ENCODE measurements at regions not wholly inside any gene's neighbourhood (a gene's known extent, or its start where the extent isn't known, plus 50 kb on each side); places are given as distances from the start of the nearest gene placed in this dataset.

GRCh38 chr11:95385577-95385976 lies 154.6 kb upstream of the SESN3 start:
- H3K4me2 ChIP-seq = no peak overlapping the region
- no peak overlapping the region for H2AFZ ChIP-seq
- H3K36me3 ChIP-seq (replicated peaks; ENCODE audit: insufficient read depth, low read depth) = no peaks in the 10 kb centered on the region
- H3K27me3 ChIP-seq = no peaks in the 10 kb centered on the region
- H3K27ac ChIP-seq = no peak overlapping the region
- TF ChIP-seq EZH2 (IDR thresholded peaks at IDR 0.05; ENCODE audit: borderline replicate concordance) (no peak), CTCF (IDR thresholded peaks at IDR 0.05; ENCODE audit: poor library complexity) (no peak), EZH2phosphoT487 (IDR thresholded peaks at IDR 0.05; ENCODE audit: low read depth, severe bottlenecking, unreplicated experiment) (no peak)
- DNase-seq (ENCODE audit: low spot score) = no peak
- H4K20me1 ChIP-seq (ENCODE audit: insufficient read depth, poor library complexity, severe bottlenecking) = no peaks in the 10 kb centered on the region
- H3K9me2 ChIP-seq (replicated peaks; ENCODE audit: insufficient read depth) = no peaks in the 10 kb centered on the region
- no peaks in the 10 kb centered on the region for H3K9me3 ChIP-seq (ENCODE audit: low read depth)
- no peaks in the 10 kb centered on the region for H3K79me2 ChIP-seq
- no peak overlapping the region for H3K4me3 ChIP-seq
- peaks cover 3% of the 10 kb centered on the region for H3K4me1 ChIP-seq (ENCODE audit: insufficient read depth)

- Histone ChIP-seq H4K20me1 (ENCODE audit: insufficient read depth, poor library complexity, severe bottlenecking) (no peaks in the 10 kb centered on the region), H2AFZ (no peak overlapping the region), H3K27ac (no peak overlapping the region), H3K36me3 (replicated peaks; ENCODE audit: insufficient read depth, low read depth) (no peaks in the 10 kb centered on the region), H3K4me2 (no peak overlapping the region), H3K4me3 (no peak overlapping the region), H3K27me3 (no peaks in the 10 kb centered on the region), H3K79me2 (no peaks in the 10 kb centered on the region), H3K9me3 (ENCODE audit: low read depth) (no peaks in the 10 kb centered on the region), H3K4me1 (ENCODE audit: insufficient read depth) (no peaks in the 10 kb centered on the region), H3K9me2 (replicated peaks; ENCODE audit: insufficient read depth) (no peaks in the 10 kb centered on the region)
- no peak for TF ChIP-seq CTCF (IDR thresholded peaks at IDR 0.05; ENCODE audit: poor library complexity)
- no peak for TF ChIP-seq EZH2 (IDR thresholded peaks at IDR 0.05; ENCODE audit: borderline replicate concordance)
- TF ChIP-seq EZH2phosphoT487 (IDR thresholded peaks at IDR 0.05; ENCODE audit: low read depth, severe bottlenecking, unreplicated experiment) = no peak
- no peak for DNase-seq (ENCODE audit: low spot score)
Measured at GRCh38 chr11:95379479-95379878, 148.5 kb upstream of the SESN3 start.

- Histone ChIP-seq H3K27me3 (no peaks in the 10 kb centered on the region), H3K4me2 (no peak overlapping the region), H4K20me1 (ENCODE audit: insufficient read depth, poor library complexity, severe bottlenecking) (no peaks in the 10 kb centered on the region), H2AFZ (no peak overlapping the region), H3K79me2 (no peaks in the 10 kb centered on the region), H3K9me2 (replicated peaks; ENCODE audit: insufficient read depth) (no peaks in the 10 kb centered on the region), H3K9me3 (ENCODE audit: low read depth) (no peaks in the 10 kb centered on the region), H3K4me3 (no peak overlapping the region), H3K36me3 (replicated peaks; ENCODE audit: insufficient read depth, low read depth) (no peaks in the 10 kb centered on the region), H3K27ac (no peak overlapping the region), H3K4me1 (ENCODE audit: insufficient read depth) (no peaks in the 10 kb centered on the region)
- no peak for DNase-seq (ENCODE audit: low spot score)
- WGBS (ENCODE audit: low lambda C conversion rate, missing lambda C conversion rate) = 88% methylated on average over 1 of the region's 1 CpG
- no peak for TF ChIP-seq EZH2phosphoT487 (IDR thresholded peaks at IDR 0.05; ENCODE audit: low read depth, severe bottlenecking, unreplicated experiment)
- TF ChIP-seq EZH2 (IDR thresholded peaks at IDR 0.05; ENCODE audit: borderline replicate concordance) = no peak
- TF ChIP-seq CTCF (IDR thresholded peaks at IDR 0.05; ENCODE audit: poor library complexity) = no peak
Measured at GRCh38 chr11:95378789-95379188, 147.8 kb upstream of the SESN3 start.

- 64% methylated on average over 2 of the region's 2 CpGs for WGBS (ENCODE audit: low lambda C conversion rate, missing lambda C conversion rate)
- H3K36me3 ChIP-seq (replicated peaks; ENCODE audit: insufficient read depth, low read depth) = no peaks in the 10 kb centered on the region
- H4K20me1 ChIP-seq (ENCODE audit: insufficient read depth, poor library complexity, severe bottlenecking) = no peaks in the 10 kb centered on the region
- no peaks in the 10 kb centered on the region for H3K27me3 ChIP-seq
- H3K27ac ChIP-seq = no peak overlapping the region
- no peaks in the 10 kb centered on the region for H3K9me3 ChIP-seq (ENCODE audit: low read depth)
- DNase-seq (ENCODE audit: low spot score) = no peak
- no peaks in the 10 kb centered on the region for H3K4me1 ChIP-seq (ENCODE audit: insufficient read depth)
- H3K4me2 ChIP-seq = no peak overlapping the region
- H3K79me2 ChIP-seq = no peaks in the 10 kb centered on the region
- H3K9me2 ChIP-seq (replicated peaks; ENCODE audit: insufficient read depth) = no peaks in the 10 kb centered on the region
- no peak overlapping the region for H2AFZ ChIP-seq
- no peak overlapping the region for H3K4me3 ChIP-seq
- TF ChIP-seq EZH2 (IDR thresholded peaks at IDR 0.05; ENCODE audit: borderline replicate concordance) = no peak
- no peak for TF ChIP-seq EZH2phosphoT487 (IDR thresholded peaks at IDR 0.05; ENCODE audit: low read depth, severe bottlenecking, unreplicated experiment)
- TF ChIP-seq CTCF (IDR thresholded peaks at IDR 0.05; ENCODE audit: poor library complexity) = no peak
Measured at GRCh38 chr11:95378111-95378510, 147.1 kb upstream of the SESN3 start.
